NCI-H748 (cell line): ENCODE measurements at regions not wholly inside any gene's neighbourhood (a gene's known extent, or its start where the extent isn't known, plus 50 kb on each side); places are given as distances from the start of the nearest gene placed in this dataset.
"Not testable (repeated sequence)": the region's sequence is repeated elsewhere in the genome, so short reads cannot be mapped to it uniquely, and the experiment has no call there.

Experiments
- DNase-seq: peaks from one replicate; lab custom pipeline; 2025; ENCODE audit not compliant: unreplicated experiment; lab: John Stamatoyannopoulos, UW

GRCh38 chr2:184993746-184994145, 395.4 kb downstream of the ZNF804A start:
- DNase-seq = no peak

- no peak for DNase-seq
Observed at GRCh38 chr2:185006481-185006880, 408.2 kb downstream of the ZNF804A start.

GRCh38 chr2:185012643-185013042, 414.3 kb downstream of the ZNF804A start:
- DNase-seq = peak; percentile 32

- no peak for DNase-seq
Observed at GRCh38 chr2:185014076-185014475, 415.7 kb downstream of the ZNF804A start.

- DNase-seq = not testable (repeated sequence)
Observed at GRCh38 chr2:185025891-185026290, 427.6 kb downstream of the ZNF804A start.

- DNase-seq = no peak
Observed at GRCh38 chr2:185035906-185036305, 437.6 kb downstream of the ZNF804A start.

GRCh38 chr2:185044323-185044874, 446.1 kb downstream of the ZNF804A start:
- DNase-seq = no peak

- no peak for DNase-seq
Observed at GRCh38 chr2:185050804-185051203, 452.5 kb downstream of the ZNF804A start.

GRCh38 chr2:185063761-185064160, 465.4 kb downstream of the ZNF804A start:
- DNase-seq = no peak

GRCh38 chr2:185066128-185066527, 467.8 kb downstream of the ZNF804A start:
- DNase-seq = no peak

- DNase-seq = no peak
Observed at GRCh38 chr2:185069107-185069506, 470.8 kb downstream of the ZNF804A start.

- DNase-seq = no peak
Observed at GRCh38 chr2:185074156-185074555, 475.8 kb downstream of the ZNF804A start.

- DNase-seq = no peak
Observed at GRCh38 chr2:185082749-185083148, 484.4 kb downstream of the ZNF804A start.

GRCh38 chr2:185108588-185108987, 510.3 kb downstream of the ZNF804A start:
- peak; percentile 37 for DNase-seq

- DNase-seq = peak; percentile 39
Observed at GRCh38 chr2:185127412-185127811, 529.1 kb downstream of the ZNF804A start.

GRCh38 chr2:185128346-185128745, 530.0 kb downstream of the ZNF804A start:
- DNase-seq = peak; percentile 15

- no peak for DNase-seq
Observed at GRCh38 chr2:185128996-185129395, 530.7 kb downstream of the ZNF804A start.

GRCh38 chr2:185130685-185131084, 532.4 kb downstream of the ZNF804A start:
- no peak for DNase-seq

- no peak for DNase-seq
Observed at GRCh38 chr2:185132501-185133041, 534.2 kb downstream of the ZNF804A start.

GRCh38 chr2:185137700-185138099, 539.4 kb downstream of the ZNF804A start:
- DNase-seq = peak; percentile 49

- no peak for DNase-seq
Observed at GRCh38 chr2:185142677-185143076, 544.3 kb downstream of the ZNF804A start.

GRCh38 chr2:185144159-185144919, 546.0 kb downstream of the ZNF804A start:
- DNase-seq = peak; percentile 33
